SW480 (cell line): ENCODE measurements at regions not wholly inside any gene's neighbourhood (a gene's known extent, or its start where the extent isn't known, plus 50 kb on each side); places are given as distances from the start of the nearest gene placed in this dataset.
"Not testable (repeated sequence)": the region's sequence is repeated elsewhere in the genome, so short reads cannot be mapped to it uniquely, and the experiment has no call there.

Experiments
- DNase-seq: peaks from one replicate; pipeline ENCODE4 v3.0.0-alpha.2; 2016; ENCODE audit warnings: low spot score

- no peak for DNase-seq
These were observed 916.9 kb upstream of the SOX9 start for GRCh38 chr17:71203953-71204352.

- not testable (repeated sequence) for DNase-seq
These were observed 914.9 kb upstream of the SOX9 start for GRCh38 chr17:71205951-71206350.

GRCh38 chr17:71208111-71208704 is 912.6 kb upstream of the SOX9 start:
- no peak for DNase-seq

GRCh38 chr17:71213936-71214335 is 906.9 kb upstream of the SOX9 start:
- no peak for DNase-seq

- DNase-seq = no peak
These were observed 903.1 kb upstream of the SOX9 start for GRCh38 chr17:71217769-71218168.

- no peak for DNase-seq
These were observed 895.8 kb upstream of the SOX9 start for GRCh38 chr17:71224824-71225575.

GRCh38 chr17:71227841-71228240 is 893.0 kb upstream of the SOX9 start:
- DNase-seq = no peak

GRCh38 chr17:71229070-71229469 is 891.8 kb upstream of the SOX9 start:
- no peak for DNase-seq

- DNase-seq = no peak
These were observed 887.8 kb upstream of the SOX9 start for GRCh38 chr17:71232801-71233559.

- no peak for DNase-seq
These were observed 886.5 kb upstream of the SOX9 start for GRCh38 chr17:71234349-71234748.

- DNase-seq = peak; percentile 64
These were observed 882.8 kb upstream of the SOX9 start for GRCh38 chr17:71237903-71238538.

- DNase-seq = no peak
These were observed 873.3 kb upstream of the SOX9 start for GRCh38 chr17:71247441-71248015.

GRCh38 chr17:71251276-71251675 is 869.5 kb upstream of the SOX9 start:
- DNase-seq = peak; percentile 41

- no peak for DNase-seq
These were observed 868.9 kb upstream of the SOX9 start for GRCh38 chr17:71251951-71252350.

- DNase-seq = no peak
These were observed 868.4 kb upstream of the SOX9 start for GRCh38 chr17:71252436-71252835.

- DNase-seq = no peak
These were observed 863.7 kb upstream of the SOX9 start for GRCh38 chr17:71257096-71257495.

GRCh38 chr17:71260366-71260940 is 860.4 kb upstream of the SOX9 start:
- DNase-seq = no peak

GRCh38 chr17:71262586-71262985 is 858.2 kb upstream of the SOX9 start:
- no peak for DNase-seq

- no peak for DNase-seq
These were observed 853.2 kb upstream of the SOX9 start for GRCh38 chr17:71267668-71268067.

GRCh38 chr17:71269201-71269600 is 851.6 kb upstream of the SOX9 start:
- DNase-seq = no peak

- DNase-seq = no peak
These were observed 847.4 kb upstream of the SOX9 start for GRCh38 chr17:71273441-71273840.

GRCh38 chr17:71276079-71276478 is 844.7 kb upstream of the SOX9 start:
- DNase-seq = no peak
